Stomach (tissue), 4 donors: ENCODE measurements at regions not wholly inside any gene's neighbourhood (a gene's known extent, or its start where the extent isn't known, plus 50 kb on each side); places are given as distances from the start of the nearest gene placed in this dataset.

Experiments
- POLR2A ChIP-seq, 4 donors: fragments of 450-650 bp; IDR thresholded peaks; one replicate each; pipeline ENCODE4 v1.6.1; 2016; ENCODE audit warnings: antibody characterized with exemption in 4 of 4, control low read depth in 2 of 4, mild to moderate bottlenecking in 1 of 4, moderate library complexity in 1 of 4
- POLR2AphosphoS5 ChIP-seq, 3 donors: sonication (generic); formaldehyde crosslinking; IDR thresholded peaks; one replicate each; pipeline ENCODE4 v1.6.1; 2016; ENCODE audit warnings: antibody characterized with exemption in 3 of 3
- TF ChIP-seq, protein P1 (sequence below), 7 experiments: fragments of 450-650 bp in 4 of 7; fragments of 200-600 bp in 3 of 7; sonication (generic) in 3 of 7; IDR thresholded peaks; one replicate each; pipeline ENCODE4 v1.5.1; 2016 to 2019; ENCODE audit warnings: antibody characterized with exemption in 7 of 7, control low read depth in 2 of 7, mild to moderate bottlenecking in 1 of 7

DNA sequence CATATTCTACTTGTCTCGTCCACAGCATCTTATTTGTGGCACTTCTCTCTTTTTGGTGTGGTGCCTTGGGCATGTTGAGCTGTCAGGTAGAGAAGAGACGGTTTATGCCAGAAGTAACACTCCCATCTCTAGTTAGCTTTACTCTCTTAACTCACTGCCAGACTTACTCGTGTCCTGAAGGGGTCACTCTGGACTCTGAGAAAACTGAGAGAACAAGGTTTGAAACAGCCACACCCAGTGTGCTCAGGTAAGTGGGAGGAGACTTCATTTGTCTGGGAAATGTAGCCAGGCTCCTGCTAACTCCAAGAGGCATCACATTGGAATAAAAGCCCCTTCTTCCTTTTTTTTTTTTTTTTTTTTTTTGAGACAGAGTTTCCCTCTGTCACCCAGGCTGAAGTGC is 360.8 kb downstream of the QKI start:
- no peak for TF ChIP-seq POLR2A (IDR thresholded peaks at IDR 0.05)
- TF ChIP-seq, protein P1, sequence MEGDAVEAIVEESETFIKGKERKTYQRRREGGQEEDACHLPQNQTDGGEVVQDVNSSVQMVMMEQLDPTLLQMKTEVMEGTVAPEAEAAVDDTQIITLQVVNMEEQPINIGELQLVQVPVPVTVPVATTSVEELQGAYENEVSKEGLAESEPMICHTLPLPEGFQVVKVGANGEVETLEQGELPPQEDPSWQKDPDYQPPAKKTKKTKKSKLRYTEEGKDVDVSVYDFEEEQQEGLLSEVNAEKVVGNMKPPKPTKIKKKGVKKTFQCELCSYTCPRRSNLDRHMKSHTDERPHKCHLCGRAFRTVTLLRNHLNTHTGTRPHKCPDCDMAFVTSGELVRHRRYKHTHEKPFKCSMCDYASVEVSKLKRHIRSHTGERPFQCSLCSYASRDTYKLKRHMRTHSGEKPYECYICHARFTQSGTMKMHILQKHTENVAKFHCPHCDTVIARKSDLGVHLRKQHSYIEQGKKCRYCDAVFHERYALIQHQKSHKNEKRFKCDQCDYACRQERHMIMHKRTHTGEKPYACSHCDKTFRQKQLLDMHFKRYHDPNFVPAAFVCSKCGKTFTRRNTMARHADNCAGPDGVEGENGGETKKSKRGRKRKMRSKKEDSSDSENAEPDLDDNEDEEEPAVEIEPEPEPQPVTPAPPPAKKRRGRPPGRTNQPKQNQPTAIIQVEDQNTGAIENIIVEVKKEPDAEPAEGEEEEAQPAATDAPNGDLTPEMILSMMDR (IDR thresholded peaks at IDR 0.05), result no peak
- TF ChIP-seq POLR2AphosphoS5 (IDR thresholded peaks at IDR 0.05), result no peak
